Keratinocyte (primary cell): ENCODE measurements at regions not wholly inside any gene's neighbourhood (a gene's known extent, or its start where the extent isn't known, plus 50 kb on each side); places are given as distances from the start of the nearest gene placed in this dataset.
"Not testable (repeated sequence)": the region's sequence is repeated elsewhere in the genome, so short reads cannot be mapped to it uniquely, and the experiment has no call there.

Experiments used
- DNase-seq: peaks from one replicate; pipeline ENCODE4 v3.0.0-alpha.2; 2011; ENCODE audit warnings: low read depth, missing footprints, low spot score
- FAIRE-seq: peaks from 2 replicates; lab custom pipeline; 2011; peaks lifted over from hg19 to GRCh38; lab: Jason Lieb, UNC
- H2AFZ ChIP-seq: 2 replicates; pipeline ENCODE4 v1.6.0; 2012; ENCODE audit warnings: low read length, control low read depth, inconsistent platforms; ENCODE audit not compliant: control insufficient read depth
- H3K27ac ChIP-seq: 2 replicates; pipeline ENCODE4 v1.5.1; 2011; ENCODE audit warnings: low read length; ENCODE audit not compliant: control insufficient read depth, insufficient read depth
- H3K27me3 ChIP-seq: 3 replicates; pipeline ENCODE4 v1.6.0; 2011; ENCODE audit warnings: low read length; ENCODE audit not compliant: control insufficient read depth, insufficient read depth; ENCODE audit errors: extremely low read depth
- H3K36me3 ChIP-seq, 2 experiments: 2 replicates in 1 of 2; 3 replicates in 1 of 2; pipeline ENCODE4 v1.5.1; 2011; ENCODE audit warnings: low read length in 2 of 2, mild to moderate bottlenecking in 1 of 2; ENCODE audit not compliant: control insufficient read depth in 2 of 2, insufficient read depth in 2 of 2; ENCODE audit errors: extremely low read depth in 1 of 2
- H3K4me1 ChIP-seq: 3 replicates; pipeline ENCODE4 v1.5.1; 2011; ENCODE audit warnings: low read length; ENCODE audit not compliant: control insufficient read depth, insufficient read depth; ENCODE audit errors: extremely low read depth
- H3K4me2 ChIP-seq: 3 replicates; pipeline ENCODE4 v1.6.0; 2011; ENCODE audit warnings: low read depth, low read length; ENCODE audit not compliant: control insufficient read depth, insufficient read depth; ENCODE audit errors: extremely low read depth
- H3K4me3 ChIP-seq, 3 experiments: fragments of 200-600 bp in 1 of 3; sonication (generic) in 1 of 3; 2 replicates in 2 of 3; 3 replicates in 1 of 3; pipeline ENCODE4 v1.5.1; 2011 to 2016; ENCODE audit warnings: low read length in 3 of 3, mild to moderate bottlenecking in 3 of 3, control low read depth in 2 of 3, inconsistent platforms in 1 of 3, low read depth in 1 of 3, mixed read lengths in 1 of 3, mixed run types in 1 of 3, moderate library complexity in 1 of 3; ENCODE audit not compliant: control insufficient read depth in 2 of 3, insufficient read depth in 2 of 3; ENCODE audit errors: extremely low read depth in 1 of 3
- H3K79me2 ChIP-seq: 2 replicates; pipeline ENCODE4 v1.6.0; 2012; ENCODE audit warnings: low read length; ENCODE audit not compliant: control insufficient read depth, insufficient read depth
- H3K9ac ChIP-seq: 3 replicates; pipeline ENCODE4 v1.6.0; 2011; ENCODE audit warnings: low read length; ENCODE audit not compliant: control insufficient read depth, insufficient read depth; ENCODE audit errors: extremely low read depth
- H3K9me1 ChIP-seq: 3 replicates; pipeline ENCODE4 v1.6.0; 2011; ENCODE audit warnings: low read length; ENCODE audit not compliant: control insufficient read depth, insufficient read depth; ENCODE audit errors: extremely low read depth
- H3K9me3 ChIP-seq: 2 replicates; pipeline ENCODE4 v1.5.1; 2012; ENCODE audit warnings: low read depth, low read length; ENCODE audit not compliant: control insufficient read depth
- H4K20me1 ChIP-seq: 3 replicates; pipeline ENCODE4 v1.6.0; 2011; ENCODE audit warnings: low read length; ENCODE audit not compliant: control insufficient read depth, insufficient read depth; ENCODE audit errors: extremely low read depth
- dilution Hi-C: fragments of 300-500 bp; cut with MboI; formaldehyde crosslinking; loops from one replicate; pipeline ENCODE4 v1.7.0; 2020; ENCODE audit warnings: low sequenced_read_pairs; ENCODE audit not compliant: extremely low pct_ligation_motif_present

DNA sequence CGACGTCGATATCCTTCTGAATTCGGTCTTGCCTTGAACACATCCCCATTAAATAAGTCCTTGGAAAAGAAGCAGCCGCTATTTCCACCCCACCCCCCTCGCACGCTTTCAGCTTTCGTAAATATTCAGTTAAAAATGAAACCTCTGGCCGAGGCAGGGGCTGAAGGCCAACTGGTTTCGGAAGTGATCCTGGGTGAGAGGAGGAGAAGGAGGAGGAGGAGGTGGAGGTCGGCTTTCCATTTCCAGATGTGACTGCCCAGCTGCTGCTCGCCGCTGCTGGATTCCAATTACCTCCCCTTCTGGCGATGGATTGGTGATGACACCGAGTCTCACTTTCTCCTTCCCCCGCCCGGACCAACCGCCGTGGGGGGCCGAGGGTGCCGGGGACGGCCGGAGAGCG, 73.1 kb upstream of the NBPF8 start:
- H3K27me3 ChIP-seq, H3K4me2 ChIP-seq, H3K36me3 ChIP-seq, DNase-seq, FAIRE-seq, H4K20me1 ChIP-seq, dilution Hi-C loops, H3K9me1 ChIP-seq, H3K4me1 ChIP-seq, H3K79me2 ChIP-seq, H3K9me3 ChIP-seq: not testable (repeated sequence)
- Histone ChIP-seq H3K27ac (peak overlapping the region; percentile 63), H3K9ac (peak overlapping the region; percentile 71), H2AFZ (peak overlapping the region; percentile 26), H3K4me3 (peak overlapping the region; percentile 43 to 52 (median 51))

DNA sequence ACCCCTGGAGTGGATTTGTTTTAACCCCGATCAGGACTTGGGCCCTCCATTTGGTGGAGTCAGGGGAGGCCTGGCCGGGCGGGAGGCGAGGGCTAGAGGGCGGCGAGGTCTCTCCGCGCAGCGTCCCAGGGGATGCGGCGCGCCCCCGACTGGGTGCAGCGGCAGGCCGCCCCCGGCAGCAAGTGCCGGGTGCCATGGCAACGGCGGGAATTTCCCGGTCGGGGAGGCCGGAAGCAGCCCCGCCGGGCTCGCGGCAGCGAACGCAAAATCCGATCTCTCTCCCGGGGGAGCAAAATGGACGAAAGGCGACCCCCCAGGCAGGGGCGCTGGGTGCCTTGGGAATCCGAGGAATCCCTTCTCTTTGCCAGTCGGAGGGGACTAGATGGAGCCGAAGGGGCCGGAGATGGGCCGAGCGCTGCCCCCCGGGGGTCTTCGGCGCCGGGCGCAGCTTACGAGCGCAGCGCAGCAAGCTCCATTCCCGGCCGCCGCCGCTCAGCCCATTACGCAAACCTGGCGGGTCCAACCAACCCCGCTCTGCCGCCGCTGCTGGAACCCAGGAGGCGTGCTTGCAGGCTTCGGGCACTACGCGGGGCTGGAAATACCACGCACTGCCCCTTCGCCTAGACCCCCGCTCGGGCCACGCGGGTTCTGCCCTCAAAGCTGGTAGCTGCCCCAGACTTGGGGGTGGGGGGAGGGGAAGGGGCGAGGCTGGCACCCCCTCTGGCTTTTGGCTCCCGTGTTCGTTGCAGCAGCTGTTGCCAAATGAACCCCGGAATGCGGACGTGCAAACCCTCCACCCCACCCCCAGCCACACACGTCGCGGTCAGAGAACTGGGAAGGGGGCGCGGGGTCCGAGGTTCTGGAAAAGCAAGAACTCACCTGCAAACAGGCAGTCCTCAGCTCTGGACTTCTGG, 73.7 kb upstream of the NBPF8 start:
- H3K4me1 ChIP-seq, dilution Hi-C loops, H3K9me3 ChIP-seq, FAIRE-seq, H3K79me2 ChIP-seq, H3K27me3 ChIP-seq, H3K9me1 ChIP-seq, H2AFZ ChIP-seq, H4K20me1 ChIP-seq, DNase-seq, H3K4me2 ChIP-seq, H3K36me3 ChIP-seq: not testable (repeated sequence)
- H3K9ac ChIP-seq: peak overlapping the region; percentile 71
- H3K27ac ChIP-seq: peak overlapping the region; percentile 49
- peak overlapping the region; percentile 43 to 52 (median 51) for H3K4me3 ChIP-seq

DNA sequence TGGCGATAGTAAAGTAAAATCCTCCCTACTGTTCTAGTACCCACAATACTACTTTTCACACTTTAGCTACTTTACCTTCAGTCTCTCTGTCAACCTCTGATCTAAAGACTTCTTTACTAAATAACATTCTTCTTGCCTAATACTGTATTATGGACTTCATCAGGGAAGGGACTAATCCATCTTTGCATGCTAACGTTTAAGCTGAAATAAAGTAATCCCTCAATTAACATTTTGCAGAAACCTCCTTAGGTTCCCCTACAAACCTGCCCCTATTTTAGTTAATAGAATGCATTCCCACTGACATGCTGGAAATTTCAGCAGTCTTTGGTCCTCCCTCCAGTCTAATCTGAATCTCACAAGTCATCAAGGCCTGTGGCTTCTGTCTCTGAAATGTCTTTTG, 99.1 kb upstream of the NBPF8 start:
- H3K4me2 ChIP-seq, H3K9me1 ChIP-seq, H3K79me2 ChIP-seq, H3K27me3 ChIP-seq, H3K9me3 ChIP-seq, H3K36me3 ChIP-seq, H4K20me1 ChIP-seq, FAIRE-seq, H3K4me3 ChIP-seq, DNase-seq, dilution Hi-C loops, H3K27ac ChIP-seq, H2AFZ ChIP-seq, H3K9ac ChIP-seq, H3K4me1 ChIP-seq: not testable (repeated sequence)

DNA sequence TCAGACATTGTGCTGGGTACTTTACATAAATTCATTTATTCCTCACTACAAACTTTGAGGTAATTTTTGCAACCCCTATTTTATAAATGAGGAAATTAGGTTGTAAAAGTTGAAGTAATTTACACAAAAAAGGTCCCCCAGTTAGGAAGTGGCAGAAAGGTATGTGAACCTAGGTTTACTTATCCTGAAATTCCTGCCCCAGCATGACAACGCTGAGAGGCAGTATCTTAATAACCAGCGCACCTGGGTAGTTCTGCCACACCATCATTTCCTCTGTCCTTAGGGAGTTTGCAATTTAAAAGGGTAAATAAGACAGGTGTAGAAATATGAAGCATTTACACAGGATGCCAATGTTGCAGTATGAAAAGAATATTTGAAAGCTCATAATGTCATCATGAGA, 102.9 kb upstream of the NBPF8 start:
- H3K27ac ChIP-seq, H3K4me3 ChIP-seq, H3K4me2 ChIP-seq, H3K79me2 ChIP-seq, H4K20me1 ChIP-seq, H3K4me1 ChIP-seq, H2AFZ ChIP-seq, dilution Hi-C loops, H3K9me3 ChIP-seq, H3K9me1 ChIP-seq, H3K27me3 ChIP-seq, H3K36me3 ChIP-seq, FAIRE-seq, DNase-seq, H3K9ac ChIP-seq: not testable (repeated sequence)

DNA sequence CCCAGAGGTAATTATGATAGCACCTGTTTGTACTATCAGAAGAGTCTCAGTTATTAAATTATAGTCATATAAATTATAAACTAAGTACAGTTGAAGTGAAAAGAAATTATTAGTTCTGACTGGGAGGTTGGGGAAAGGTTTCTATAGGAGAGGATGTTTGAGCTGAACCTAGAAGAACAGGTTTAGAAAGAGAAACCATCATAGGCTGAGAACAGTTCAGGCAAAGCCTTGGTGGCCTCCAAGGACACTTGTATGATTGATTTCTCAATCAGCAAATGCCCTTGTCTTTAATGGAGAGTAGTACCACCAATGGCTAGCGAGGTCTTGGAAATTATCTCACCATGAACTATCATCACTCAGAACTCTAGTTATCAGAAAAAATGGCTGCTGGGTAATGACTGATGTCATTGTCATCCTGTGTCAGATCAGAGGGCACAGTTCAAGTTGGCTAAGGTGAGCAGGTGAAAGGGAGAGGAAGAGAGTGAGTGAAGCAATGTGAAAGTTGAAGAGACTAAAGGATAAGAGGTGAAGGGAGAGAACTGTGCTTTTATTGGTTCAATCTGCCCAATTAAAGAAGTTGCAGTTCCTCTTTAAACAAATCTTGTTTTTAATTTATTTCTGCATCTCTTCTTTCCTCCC, 105.8 kb upstream of the NBPF8 start:
- DNase-seq, H3K9ac ChIP-seq, H3K79me2 ChIP-seq, H3K4me2 ChIP-seq, H3K4me1 ChIP-seq, H4K20me1 ChIP-seq, H3K36me3 ChIP-seq, H3K27me3 ChIP-seq, H2AFZ ChIP-seq, H3K4me3 ChIP-seq, H3K9me3 ChIP-seq, FAIRE-seq, dilution Hi-C loops, H3K27ac ChIP-seq, H3K9me1 ChIP-seq: not testable (repeated sequence)
